SU-DHL-6 (cell line): ENCODE measurements at regions not wholly inside any gene's neighbourhood (a gene's known extent, or its start where the extent isn't known, plus 50 kb on each side); places are given as distances from the start of the nearest gene placed in this dataset.

Source experiments
- H2AFZ ChIP-seq: fragments of 200-600 bp; sonication (generic); 2 replicates; pipeline ENCODE4 v1.6.1; 2014; ENCODE audit warnings: low read depth, mild to moderate bottlenecking, moderate library complexity, mixed read lengths, antibody characterized with exemption, low read length; ENCODE audit not compliant: severe bottlenecking
- H3F3A ChIP-seq: fragments of 200-600 bp; shearing (Covaris generic); 2 replicates; pipeline ENCODE4 v1.6.0; 2016; ENCODE audit warnings: antibody characterized with exemption, mild to moderate bottlenecking; ENCODE audit not compliant: insufficient read depth
- H3K27ac ChIP-seq: fragments of 200-600 bp; sonication (generic); 2 replicates; pipeline ENCODE4 v1.5.1; 2016; ENCODE audit warnings: low read depth, mild to moderate bottlenecking, low read length, moderate library complexity, mixed read lengths
- H3K27me3 ChIP-seq: fragments of 200-600 bp; sonication (generic), shearing (Covaris generic); 2 replicates; pipeline ENCODE4 v1.6.0; 2014; ENCODE audit warnings: mild to moderate bottlenecking, low read length
- H3K36me3 ChIP-seq: fragments of 200-600 bp; sonication (generic); 2 replicates; pipeline ENCODE4 v1.6.1; 2014; ENCODE audit warnings: mild to moderate bottlenecking, low read length, mixed read lengths
- H3K4me2 ChIP-seq: fragments of 300-600, 200-600 bp; shearing (Covaris generic), sonication (generic); 2 replicates; pipeline ENCODE4 v1.6.0; 2014; ENCODE audit warnings: low read length, low read depth, mild to moderate bottlenecking; ENCODE audit not compliant: poor library complexity, severe bottlenecking
- H3K4me3 ChIP-seq: fragments of 200-600 bp; sonication (generic); 2 replicates; pipeline ENCODE4 v1.5.1; 2014; ENCODE audit warnings: antibody characterized with exemption, low read length, mild to moderate bottlenecking, mixed read lengths; ENCODE audit not compliant: insufficient read depth, poor library complexity, severe bottlenecking
- H3K79me2 ChIP-seq: fragments of 200-600 bp; sonication (generic); 2 replicates; pipeline ENCODE4 v1.6.1; 2014; ENCODE audit warnings: mild to moderate bottlenecking, low read length, moderate library complexity; ENCODE audit not compliant: insufficient read depth
- H3K9ac ChIP-seq: fragments of 200-600 bp; sonication (generic); 2 replicates; pipeline ENCODE4 v1.7.0; 2014; ENCODE audit warnings: mild to moderate bottlenecking, low read length
- H3K9me2 ChIP-seq: fragments of 200-600 bp; sonication (generic); replicated peaks from 2 replicates; pipeline ENCODE4 v1.6.1; 2014; ENCODE audit warnings: low read length; ENCODE audit not compliant: insufficient read depth
- H3K9me3 ChIP-seq: fragments of 200-600 bp; sonication (generic); 2 replicates; pipeline ENCODE4 v1.6.1; 2014; ENCODE audit warnings: low read length, mixed read lengths; ENCODE audit not compliant: insufficient read depth
- H4K20me1 ChIP-seq: fragments of 200-600 bp; sonication (generic); 2 replicates; pipeline ENCODE4 v1.6.1; 2014; ENCODE audit warnings: low read depth, mild to moderate bottlenecking, antibody characterized with exemption, low read length, moderate library complexity, mixed read lengths
- CTCF ChIP-seq: fragments of 200-600 bp; sonication (generic); IDR thresholded peaks from one replicate; pipeline ENCODE4 v1.5.1; 2017; ENCODE audit warnings: antibody characterized with exemption, mild to moderate bottlenecking, low read length, moderate library complexity; ENCODE audit not compliant: insufficient read depth, poor library complexity, severe bottlenecking
- EZH2phosphoT487 ChIP-seq: fragments of 200-600 bp; sonication (generic), shearing (Covaris generic); conservative IDR thresholded peaks from 2 replicates; pipeline ENCODE4 v1.6.1; 2018; ENCODE audit warnings: mild to moderate bottlenecking, antibody characterized with exemption, low read length, moderate library complexity, mixed read lengths

- no peaks in the 10 kb centered on the region for H4K20me1 ChIP-seq
- no peak overlapping the region for H3K9ac ChIP-seq
- H3K9me2 ChIP-seq = no peaks in the 10 kb centered on the region
- H2AFZ ChIP-seq = no peak overlapping the region
- H3K9me3 ChIP-seq = no peaks in the 10 kb centered on the region
- no peaks in the 10 kb centered on the region for H3K27me3 ChIP-seq
- no peak overlapping the region for H3K4me2 ChIP-seq
- TF ChIP-seq EZH2phosphoT487 (no peak), CTCF (no peak)
- H3K4me3 ChIP-seq = no peak overlapping the region
- H3K36me3 ChIP-seq = no peaks in the 10 kb centered on the region
- no peak overlapping the region for H3K27ac ChIP-seq
- no peaks in the 10 kb centered on the region for H3K79me2 ChIP-seq
- no peaks in the 10 kb centered on the region for H3F3A ChIP-seq
Observed at GRCh38 chr16:14373896-14374295, 256.2 kb downstream of the PARN start.

- Histone ChIP-seq H3K27me3 (no peaks in the 10 kb centered on the region), H3K4me2 (no peak overlapping the region), H3K79me2 (no peaks in the 10 kb centered on the region), H3K27ac (no peak overlapping the region), H4K20me1 (no peaks in the 10 kb centered on the region), H3F3A (no peaks in the 10 kb centered on the region), H3K4me3 (no peak overlapping the region), H3K9ac (no peak overlapping the region), H3K9me2 (no peaks in the 10 kb centered on the region), H3K9me3 (no peaks in the 10 kb centered on the region), H2AFZ (no peak overlapping the region), H3K36me3 (no peaks in the 10 kb centered on the region)
- TF ChIP-seq CTCF = no peak
- no peak for TF ChIP-seq EZH2phosphoT487
Observed at GRCh38 chr16:14373406-14373805, 256.7 kb downstream of the PARN start.

DNA sequence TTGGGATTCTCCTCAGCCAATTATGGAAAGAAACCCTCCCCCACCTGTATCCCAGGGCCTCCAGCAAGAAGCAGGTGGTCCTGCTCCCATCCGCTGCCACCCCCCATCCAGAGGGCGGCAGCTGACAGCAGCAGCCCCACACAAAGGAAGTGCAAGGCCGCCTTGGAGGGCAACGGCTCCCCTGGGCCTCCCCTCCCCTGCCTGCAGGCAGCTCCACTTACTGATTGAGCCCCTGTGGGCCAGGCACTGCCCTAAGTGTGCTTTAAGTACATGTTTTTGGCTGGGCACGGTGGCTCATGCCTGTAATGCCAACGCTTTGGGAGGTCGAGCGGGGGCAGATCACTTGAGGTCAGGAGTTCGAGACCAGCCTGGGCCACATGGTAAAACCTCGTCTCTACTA lies 257.6 kb downstream of the PARN start:
- Histone ChIP-seq H3K4me2 (no peak overlapping the region), H3K36me3 (no peaks in the 10 kb centered on the region), H2AFZ (no peak overlapping the region), H3K9me2 (no peaks in the 10 kb centered on the region), H3F3A (no peaks in the 10 kb centered on the region), H4K20me1 (no peaks in the 10 kb centered on the region), H3K27ac (no peak overlapping the region), H3K4me3 (no peak overlapping the region), H3K79me2 (no peaks in the 10 kb centered on the region), H3K27me3 (no peaks in the 10 kb centered on the region), H3K9ac (no peak overlapping the region), H3K9me3 (no peaks in the 10 kb centered on the region)
- TF ChIP-seq EZH2phosphoT487 (no peak), CTCF (no peak)
